ENCODE measurements at regions not wholly inside any gene's neighbourhood (a gene's known extent, or its start where the extent isn't known, plus 50 kb on each side); places are given as distances from the start of the nearest gene placed in this dataset.

DNA sequence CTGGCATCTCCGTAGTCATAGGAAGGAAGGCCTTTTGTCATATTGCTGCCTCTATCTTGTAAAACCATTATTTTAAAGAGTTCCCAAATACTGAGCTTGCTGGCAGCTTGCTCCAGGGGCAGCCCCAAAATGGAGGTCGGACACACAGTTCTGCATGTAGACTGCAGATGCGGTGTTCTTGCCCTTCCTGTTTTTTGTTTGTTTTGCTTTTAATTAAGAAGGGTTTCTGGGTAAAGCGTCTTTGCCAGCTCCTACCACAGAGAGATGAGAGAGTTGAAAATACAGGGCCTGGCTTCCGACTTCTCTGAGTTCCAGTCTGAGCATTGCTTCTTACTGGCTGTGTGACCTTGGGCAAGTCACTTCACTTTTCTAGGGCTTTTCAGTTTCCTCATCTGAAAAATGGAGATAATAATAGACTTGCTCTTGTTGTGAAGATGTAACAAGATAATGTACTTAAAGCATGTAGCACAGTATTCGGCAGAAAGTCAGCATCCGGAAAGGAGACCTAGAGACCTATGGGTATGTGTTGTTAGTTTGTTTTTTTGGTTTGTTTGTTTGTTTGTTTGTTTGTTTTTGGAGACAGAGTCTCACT, 67.8 kb upstream of the GSE1 start:
- peaks cover 4% of the 10 kb centered on the region for H3K27me3 Mint-ChIP-seq (ENCODE audit: unreplicated experiment)
- H3K4me3 Mint-ChIP-seq (ENCODE audit: unreplicated experiment) = no peak overlapping the region
- TF ChIP-seq, protein P1, sequence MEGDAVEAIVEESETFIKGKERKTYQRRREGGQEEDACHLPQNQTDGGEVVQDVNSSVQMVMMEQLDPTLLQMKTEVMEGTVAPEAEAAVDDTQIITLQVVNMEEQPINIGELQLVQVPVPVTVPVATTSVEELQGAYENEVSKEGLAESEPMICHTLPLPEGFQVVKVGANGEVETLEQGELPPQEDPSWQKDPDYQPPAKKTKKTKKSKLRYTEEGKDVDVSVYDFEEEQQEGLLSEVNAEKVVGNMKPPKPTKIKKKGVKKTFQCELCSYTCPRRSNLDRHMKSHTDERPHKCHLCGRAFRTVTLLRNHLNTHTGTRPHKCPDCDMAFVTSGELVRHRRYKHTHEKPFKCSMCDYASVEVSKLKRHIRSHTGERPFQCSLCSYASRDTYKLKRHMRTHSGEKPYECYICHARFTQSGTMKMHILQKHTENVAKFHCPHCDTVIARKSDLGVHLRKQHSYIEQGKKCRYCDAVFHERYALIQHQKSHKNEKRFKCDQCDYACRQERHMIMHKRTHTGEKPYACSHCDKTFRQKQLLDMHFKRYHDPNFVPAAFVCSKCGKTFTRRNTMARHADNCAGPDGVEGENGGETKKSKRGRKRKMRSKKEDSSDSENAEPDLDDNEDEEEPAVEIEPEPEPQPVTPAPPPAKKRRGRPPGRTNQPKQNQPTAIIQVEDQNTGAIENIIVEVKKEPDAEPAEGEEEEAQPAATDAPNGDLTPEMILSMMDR (IDR thresholded peaks at IDR 0.05; ENCODE audit: unreplicated experiment) = no peak
- peaks cover 4% of the 10 kb centered on the region for H3K36me3 Mint-ChIP-seq (ENCODE audit: low read depth, unreplicated experiment)
- DNase-seq (ENCODE audit: low spot score) = no peak
- no peaks in the 10 kb centered on the region for H3K9me3 Mint-ChIP-seq (ENCODE audit: unreplicated experiment)
- H3K4me1 Mint-ChIP-seq (ENCODE audit: unreplicated experiment) = peaks cover 13% of the 10 kb centered on the region
- H3K27ac Mint-ChIP-seq (ENCODE audit: unreplicated experiment) = no peak overlapping the region

DNA sequence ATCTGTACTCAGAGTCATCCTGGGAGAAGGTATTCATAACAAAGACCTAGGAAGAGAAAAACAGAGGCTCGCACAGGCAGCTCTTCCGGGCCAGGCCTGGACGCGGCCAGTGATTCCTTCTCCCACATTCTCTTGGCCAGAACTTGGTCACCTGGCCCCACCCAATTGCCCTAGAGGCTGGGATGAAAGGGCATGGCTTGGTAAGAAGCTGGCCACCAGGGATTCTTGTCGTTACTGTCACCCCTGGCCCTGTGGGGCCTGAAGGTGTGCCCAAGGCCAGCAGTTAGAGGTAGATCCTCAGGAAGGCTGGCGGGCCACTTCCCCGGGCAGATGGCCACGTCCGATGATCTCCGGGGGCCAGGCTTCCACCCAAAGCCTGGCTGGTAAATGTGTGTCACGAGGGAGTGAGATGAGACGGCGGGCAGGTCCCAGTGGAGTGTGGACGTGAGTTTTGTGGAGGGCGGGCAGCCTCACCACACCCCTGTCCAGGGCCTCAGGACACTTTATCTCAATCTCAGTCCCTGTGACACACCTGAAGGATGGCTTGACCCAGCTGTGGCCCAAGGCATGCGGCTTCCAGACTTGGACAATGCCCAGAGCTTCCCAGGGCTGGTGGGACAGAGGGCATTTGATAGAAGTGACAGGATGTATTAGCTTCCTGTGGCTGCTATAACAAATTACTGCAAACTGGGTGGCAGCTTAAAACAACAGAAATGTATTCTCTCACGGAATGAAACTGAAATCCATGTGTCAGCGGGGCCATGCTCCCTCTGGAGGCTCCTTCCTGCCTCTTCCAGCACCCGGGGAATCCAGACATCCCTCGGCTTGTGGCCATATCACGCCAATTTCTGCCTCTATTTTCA, 66.3 kb upstream of the GSE1 start:
- Mint-ChIP-seq H3K36me3 (ENCODE audit: low read depth, unreplicated experiment) (peaks cover 4% of the 10 kb centered on the region), H3K27ac (ENCODE audit: unreplicated experiment) (no peak overlapping the region), H3K9me3 (ENCODE audit: unreplicated experiment) (no peaks in the 10 kb centered on the region), H3K4me1 (ENCODE audit: unreplicated experiment) (peaks cover 10% of the 10 kb centered on the region), H3K4me3 (ENCODE audit: unreplicated experiment) (no peak overlapping the region), H3K27me3 (ENCODE audit: unreplicated experiment) (peaks cover 5% of the 10 kb centered on the region)
- TF ChIP-seq, protein P1 (IDR thresholded peaks at IDR 0.05; ENCODE audit: unreplicated experiment) = no peak
- DNase-seq (ENCODE audit: low spot score) = no peak

DNA sequence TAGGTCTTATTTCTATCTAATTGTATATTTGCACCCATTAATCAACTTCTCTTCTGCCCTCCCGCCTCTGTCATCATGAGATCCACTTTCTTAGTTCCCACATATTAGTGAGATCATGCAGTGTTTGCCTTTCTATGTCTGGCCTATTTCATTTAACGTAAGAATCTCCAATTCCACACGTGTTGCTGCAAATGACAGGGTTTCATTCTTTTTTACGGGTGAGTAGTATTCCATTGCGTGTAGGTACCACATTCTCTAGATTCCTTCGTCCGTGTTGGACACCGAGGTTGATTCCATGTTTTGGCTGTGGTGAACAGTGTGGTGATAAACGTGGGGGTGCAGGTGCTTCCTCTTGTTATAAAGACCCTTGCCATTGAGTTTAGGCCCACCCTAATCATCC, 64.7 kb upstream of the GSE1 start:
- Mint-ChIP-seq H3K36me3 (ENCODE audit: low read depth, unreplicated experiment) (peaks cover 4% of the 10 kb centered on the region), H3K27me3 (ENCODE audit: unreplicated experiment) (peaks cover 8% of the 10 kb centered on the region), H3K9me3 (ENCODE audit: unreplicated experiment) (no peaks in the 10 kb centered on the region), H3K4me3 (ENCODE audit: unreplicated experiment) (no peak overlapping the region), H3K27ac (ENCODE audit: unreplicated experiment) (no peak overlapping the region), H3K4me1 (ENCODE audit: unreplicated experiment) (peaks cover 8% of the 10 kb centered on the region)
- no peak for DNase-seq (ENCODE audit: low spot score)
- TF ChIP-seq, protein P1 (IDR thresholded peaks at IDR 0.05; ENCODE audit: unreplicated experiment) = no peak

DNA sequence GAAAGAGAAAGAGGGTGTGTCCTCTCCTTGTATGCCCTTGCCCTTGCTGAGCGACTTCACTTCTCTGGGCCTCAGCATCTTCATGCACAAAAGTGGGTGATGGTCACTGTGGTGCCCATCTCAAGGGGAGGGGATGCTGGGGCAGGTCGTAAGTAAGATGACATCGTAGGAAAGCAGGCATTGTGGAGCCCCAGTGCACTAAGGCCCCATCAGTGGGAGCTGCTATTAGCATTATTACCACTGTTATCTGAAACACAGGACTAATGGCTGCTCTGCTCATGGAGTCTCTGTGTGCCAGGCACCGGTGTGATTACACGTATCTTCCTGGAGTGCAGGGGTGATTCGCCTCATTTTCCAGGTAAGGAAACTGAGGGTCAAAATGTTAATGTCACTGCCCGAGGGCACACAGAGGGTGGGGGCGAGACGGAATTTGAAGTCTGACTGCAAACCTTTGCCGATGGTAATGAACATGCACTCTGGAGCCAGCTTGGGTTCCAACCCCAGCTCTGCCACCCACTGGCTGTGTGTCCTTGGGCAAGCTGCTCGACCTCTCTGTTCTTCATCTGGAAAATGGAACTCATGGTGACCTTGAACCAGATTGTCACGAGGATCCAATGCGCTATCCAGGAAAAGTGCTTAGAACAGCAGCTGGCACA, 63.2 kb upstream of the GSE1 start:
- Mint-ChIP-seq H3K9me3 (ENCODE audit: unreplicated experiment) (no peaks in the 10 kb centered on the region), H3K4me1 (ENCODE audit: unreplicated experiment) (peaks cover 12% of the 10 kb centered on the region), H3K27ac (ENCODE audit: unreplicated experiment) (no peak overlapping the region), H3K36me3 (ENCODE audit: low read depth, unreplicated experiment) (no peaks in the 10 kb centered on the region), H3K27me3 (ENCODE audit: unreplicated experiment) (peaks cover 9% of the 10 kb centered on the region), H3K4me3 (ENCODE audit: unreplicated experiment) (no peak overlapping the region)
- no peak for DNase-seq (ENCODE audit: low spot score)
- TF ChIP-seq, protein P1 (IDR thresholded peaks at IDR 0.05; ENCODE audit: unreplicated experiment) = no peak

Measured in endothelial cell (in vitro differentiated cells).